GM19397 (cell line): ENCODE measurements at regions not wholly inside any gene's neighbourhood (a gene's known extent, or its start where the extent isn't known, plus 50 kb on each side); places are given as distances from the start of the nearest gene placed in this dataset.

Experiments
- ATAC-seq: cut with Tn5 transposase; IDR thresholded peaks from one replicate; pipeline ENCODE4 v1.9.1; 2021; ENCODE audit warnings: mild to moderate bottlenecking, moderate library complexity; ENCODE audit not compliant: unreplicated experiment

DNA sequence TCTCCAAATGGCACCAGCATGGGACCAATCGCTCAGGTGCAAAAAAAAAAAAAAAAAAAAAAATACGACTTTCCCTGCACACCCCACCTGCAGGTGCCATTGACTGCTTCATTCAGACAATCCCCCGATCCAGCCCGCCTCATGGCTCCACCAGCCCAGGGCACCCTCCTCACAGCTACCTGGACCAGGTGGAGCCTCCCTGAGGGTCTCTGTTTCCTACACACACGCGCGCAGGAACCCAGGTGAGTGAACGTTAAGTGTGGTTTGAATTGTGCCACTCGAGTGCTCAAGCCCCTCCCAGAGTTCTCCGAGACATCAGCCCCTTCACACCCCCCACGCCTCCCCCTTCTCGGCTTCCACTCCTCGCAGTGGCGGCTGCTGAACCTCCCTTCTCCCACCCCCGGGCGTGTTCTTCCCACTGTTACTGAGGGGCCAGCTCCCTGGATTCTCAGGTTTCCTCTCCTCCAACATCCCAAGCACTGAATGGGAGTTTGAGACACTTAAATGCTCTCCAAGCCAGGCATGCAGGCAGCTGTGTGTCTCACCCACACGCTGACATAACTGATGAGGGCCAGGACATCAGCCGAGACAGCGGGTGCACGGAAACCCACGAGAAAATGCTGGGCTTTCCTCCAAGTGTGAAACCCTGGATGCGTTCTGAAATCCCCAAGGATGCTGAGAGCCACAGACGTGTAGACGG, 88.8 kb upstream of the SNTG2 start:
- ATAC-seq, result no peak

DNA sequence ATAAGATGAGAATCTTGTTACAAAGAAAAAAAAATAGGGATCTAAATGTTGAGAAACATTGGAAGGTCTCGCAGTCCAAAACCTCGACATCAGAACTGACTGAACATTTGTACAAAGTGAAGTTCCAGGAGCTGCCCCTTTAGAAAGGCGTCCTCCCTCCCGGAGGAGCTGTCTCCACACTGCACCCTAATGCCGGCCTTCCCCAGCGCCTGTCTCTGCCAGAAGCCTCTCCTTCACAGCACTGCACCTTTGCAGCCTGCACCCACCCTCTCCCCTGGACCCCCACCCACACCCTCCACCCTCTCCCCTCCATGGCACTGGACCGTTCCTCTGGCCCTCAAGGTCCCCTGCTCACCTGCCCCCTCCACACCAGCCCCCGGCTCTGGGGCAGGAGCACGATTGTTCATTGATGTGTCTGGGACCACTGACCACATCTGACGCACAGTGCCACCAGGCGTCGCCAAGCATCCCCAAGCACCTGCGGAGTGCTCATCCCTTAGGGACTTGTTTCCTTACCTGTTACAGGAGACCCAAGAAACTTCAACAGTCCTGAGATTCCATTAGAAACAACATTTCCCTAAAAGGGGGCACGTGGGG, 90.3 kb upstream of the SNTG2 start:
- no peak for ATAC-seq

DNA sequence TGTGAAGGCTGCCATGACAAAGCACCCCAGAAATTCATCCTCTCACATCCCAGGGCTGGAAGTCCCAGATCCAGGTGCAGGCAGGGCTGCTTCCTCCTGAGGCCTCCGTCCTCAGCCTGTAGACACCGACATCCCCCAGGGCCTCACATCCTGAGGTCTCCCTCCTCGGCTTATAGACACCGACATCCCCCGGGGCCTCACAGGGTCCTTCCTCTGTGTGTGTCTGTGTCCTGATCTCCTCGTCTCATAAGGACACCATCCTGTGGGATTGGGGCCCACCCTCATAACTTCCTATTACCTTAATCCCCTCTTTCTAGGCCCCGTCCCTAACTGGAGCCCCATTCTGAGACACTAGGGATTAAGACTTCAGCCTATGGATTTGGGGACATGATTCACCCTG, 92.0 kb upstream of the SNTG2 start:
- no peak for ATAC-seq

DNA sequence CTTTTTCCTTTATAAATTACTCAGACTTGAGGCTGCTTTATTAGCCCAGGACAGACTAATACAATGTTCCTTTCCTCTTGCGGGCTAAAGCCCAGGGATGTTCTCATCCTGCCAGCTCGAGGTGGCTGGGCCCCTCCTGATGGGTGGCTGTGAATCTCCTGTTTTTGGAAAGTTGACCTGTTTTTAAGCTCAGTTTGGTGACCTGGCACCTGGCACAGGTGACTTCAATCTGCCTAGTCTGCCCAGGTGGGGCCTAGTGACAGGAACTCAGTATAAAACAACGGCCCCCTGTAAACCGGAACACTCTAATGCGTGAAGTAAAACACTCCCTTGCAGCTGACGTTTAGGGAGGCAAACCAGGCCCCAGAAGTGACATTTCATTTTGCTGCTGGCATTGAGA, 92.7 kb upstream of the SNTG2 start:
- no peak for ATAC-seq

DNA sequence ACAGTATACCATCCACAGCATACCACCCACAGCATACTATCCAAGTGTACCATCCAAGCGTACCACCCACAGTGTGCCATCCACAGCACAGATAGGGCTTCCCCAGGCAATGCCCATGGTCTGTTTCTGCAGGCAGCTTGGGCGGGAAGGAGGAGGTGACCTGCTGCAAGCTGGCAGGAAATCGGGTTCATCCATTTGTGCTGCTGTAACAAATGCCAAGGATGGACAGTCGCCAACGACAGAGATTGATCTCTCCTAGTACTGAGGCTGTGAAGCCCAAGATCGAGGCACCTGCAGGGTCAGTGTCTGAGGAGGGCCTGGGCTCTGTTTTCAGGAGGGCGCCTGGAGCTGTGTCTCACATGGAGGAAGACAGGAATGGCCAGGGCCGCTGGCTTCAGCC, 93.6 kb upstream of the SNTG2 start:
- no peak for ATAC-seq

DNA sequence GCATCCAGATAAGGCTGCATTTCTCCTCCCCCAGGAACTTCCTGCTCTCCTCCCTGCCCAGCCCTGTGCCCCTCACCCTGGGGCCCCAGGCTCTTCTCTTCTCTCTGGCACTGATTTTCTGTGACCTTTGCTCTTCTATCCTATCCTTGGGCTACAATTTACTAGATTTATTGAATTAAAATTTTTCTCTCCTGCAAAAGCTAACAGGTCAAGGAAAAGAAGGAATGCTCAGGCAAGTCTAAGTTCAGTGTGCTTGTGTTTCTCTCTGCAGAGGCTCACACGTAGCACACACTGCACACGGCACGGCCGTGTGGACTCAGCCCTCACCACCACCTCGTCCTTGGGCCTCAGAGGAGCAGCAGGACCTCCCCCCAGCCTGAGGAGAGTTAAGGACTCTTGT, 94.2 kb upstream of the SNTG2 start:
- ATAC-seq, result no peak

DNA sequence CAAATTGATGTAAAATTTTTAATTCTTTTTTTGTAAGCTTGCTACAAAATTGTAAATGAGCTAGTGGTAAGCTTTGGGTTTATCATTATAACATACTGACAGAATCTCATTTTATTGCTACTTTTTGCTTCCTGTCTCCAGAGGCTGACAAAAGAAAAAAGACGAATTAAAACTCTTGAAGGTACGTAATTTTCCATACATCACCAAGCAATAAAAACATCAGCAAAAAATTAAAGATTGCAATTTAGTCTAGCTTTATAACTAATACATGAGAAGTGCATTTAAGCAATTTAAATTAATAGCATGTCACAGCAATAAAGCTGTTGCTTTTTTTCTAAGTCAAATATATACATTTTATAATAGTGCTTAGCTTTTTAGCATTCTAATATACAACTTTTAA, 94.6 kb upstream of the SNTG2 start:
- ATAC-seq, result no peak

DNA sequence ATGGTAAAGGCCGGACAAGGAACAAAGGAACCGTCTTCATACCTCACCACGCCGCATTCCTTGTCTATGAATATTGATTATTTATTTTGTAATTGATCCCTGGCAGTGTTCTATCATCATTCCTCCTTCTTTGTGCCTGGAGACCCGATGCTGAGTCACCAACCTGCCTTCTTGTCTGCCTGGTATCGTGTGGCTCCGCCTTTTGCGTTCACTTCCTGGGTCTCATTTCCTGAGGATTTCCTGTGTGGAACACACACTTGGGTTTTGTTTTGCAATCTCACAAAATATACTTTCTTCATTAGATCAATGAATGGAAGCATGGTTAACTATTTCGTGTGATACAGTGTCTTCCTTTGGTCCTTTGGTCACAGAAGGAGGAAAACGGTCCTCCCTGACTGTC, 95.5 kb upstream of the SNTG2 start:
- no peak for ATAC-seq

DNA sequence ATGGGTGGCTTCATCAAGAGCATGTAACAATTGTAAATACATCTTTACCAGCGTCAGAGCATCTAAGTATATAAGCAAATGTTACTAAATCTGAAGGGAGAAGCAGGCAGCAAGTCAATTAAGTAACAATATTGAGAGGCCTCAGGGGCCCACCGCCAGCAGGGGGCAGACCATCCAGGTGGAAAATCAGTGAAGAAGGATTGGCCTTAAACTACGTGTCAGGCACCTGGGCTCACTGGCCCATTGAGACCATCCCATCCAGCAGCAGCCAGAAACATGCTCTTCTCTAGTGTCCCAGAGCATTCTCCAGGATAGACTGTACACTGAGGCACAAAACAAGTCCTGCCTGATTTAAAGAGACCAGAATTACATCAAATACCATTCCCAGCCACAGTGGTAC, 96.2 kb upstream of the SNTG2 start:
- no peak for ATAC-seq

DNA sequence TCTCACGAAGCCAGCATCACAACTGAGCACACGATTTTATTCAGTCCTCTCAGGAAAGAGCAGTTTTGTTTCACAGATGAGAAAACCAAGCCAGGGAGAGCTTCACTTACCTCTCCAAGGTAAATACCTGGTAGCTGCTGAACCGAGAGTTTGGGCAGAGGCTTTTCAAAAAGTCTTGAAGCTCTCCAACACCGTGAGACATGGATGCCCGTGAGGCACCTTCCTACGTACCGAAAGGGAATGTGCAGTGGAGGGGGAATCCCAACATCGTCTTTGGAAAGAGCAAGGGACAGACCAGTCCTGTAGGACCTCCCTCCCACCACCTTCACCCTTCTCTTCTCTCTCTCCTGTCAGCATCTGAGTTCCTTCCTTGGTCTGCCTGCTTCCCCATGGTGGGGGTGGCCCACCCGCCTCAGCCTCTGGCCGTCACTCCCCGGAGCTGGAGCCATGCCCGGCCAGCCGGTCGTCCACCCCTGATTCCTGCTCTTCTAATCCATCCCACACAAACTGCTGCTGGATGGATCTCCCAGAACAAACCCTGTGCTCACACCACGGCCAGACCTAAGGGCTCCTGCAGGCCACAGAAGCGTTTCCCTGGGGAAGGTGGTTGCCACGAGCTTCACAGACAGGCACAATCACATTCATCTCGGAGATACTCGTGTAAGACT, 97.3 kb upstream of the SNTG2 start:
- no peak for ATAC-seq

DNA sequence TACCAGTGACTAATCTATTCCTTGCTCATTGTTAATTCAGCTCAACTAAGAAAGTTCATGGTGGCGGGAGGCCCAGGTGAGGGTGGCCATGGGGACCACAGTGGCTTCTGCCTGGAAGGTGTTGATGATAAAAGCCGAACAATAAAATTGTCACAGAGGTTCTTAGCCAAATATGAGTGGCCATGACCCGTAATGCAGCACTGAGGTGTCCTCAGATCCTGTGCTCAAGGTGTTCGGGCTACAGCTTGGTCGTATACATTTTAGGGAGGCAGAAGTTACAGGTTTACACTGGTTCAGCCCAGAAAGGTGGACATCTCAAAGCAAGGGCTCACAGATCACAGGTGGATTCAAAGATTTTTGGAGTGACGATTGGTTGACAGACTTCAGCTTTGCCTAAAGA, 98.5 kb upstream of the SNTG2 start:
- ATAC-seq, result no peak

DNA sequence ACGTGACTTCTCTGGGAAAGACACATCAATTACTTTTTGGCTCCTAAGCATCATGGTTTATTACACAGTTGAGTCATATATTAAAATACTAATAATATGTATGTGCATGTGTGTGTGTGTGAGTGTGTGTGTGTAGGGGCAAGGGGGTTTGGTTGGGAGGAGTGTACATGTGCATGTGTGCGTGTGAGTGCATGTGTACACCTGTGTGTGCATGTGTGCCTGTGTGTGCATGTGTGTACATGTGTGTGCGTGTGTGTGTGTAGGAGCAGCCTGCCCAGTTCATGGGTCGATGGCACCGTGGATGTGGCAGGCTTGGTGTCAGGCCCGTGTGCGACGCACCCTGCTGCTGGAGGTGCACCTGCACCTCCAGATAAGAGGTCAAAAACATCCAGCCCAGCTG, 99.0 kb upstream of the SNTG2 start:
- no peak for ATAC-seq

DNA sequence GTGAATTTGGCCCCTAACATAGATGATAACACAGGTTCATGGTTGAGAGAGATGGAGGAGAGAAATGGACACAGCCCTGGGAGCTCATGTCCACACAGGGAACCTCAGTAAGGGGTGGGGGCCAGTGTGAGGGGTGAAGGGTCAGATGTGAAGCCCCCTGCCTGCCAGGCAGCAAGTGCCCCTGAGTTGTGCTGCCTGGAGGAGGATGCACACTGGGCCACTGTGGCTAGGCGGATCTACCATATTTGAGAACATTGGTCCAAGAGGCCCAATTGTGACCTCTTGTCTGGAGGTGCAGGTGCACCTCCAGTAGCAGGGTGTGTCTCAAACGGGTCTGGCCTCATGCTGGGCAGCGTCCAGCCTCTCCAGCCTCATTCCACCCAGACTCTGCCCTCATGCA, 99.6 kb upstream of the SNTG2 start:
- no peak for ATAC-seq

DNA sequence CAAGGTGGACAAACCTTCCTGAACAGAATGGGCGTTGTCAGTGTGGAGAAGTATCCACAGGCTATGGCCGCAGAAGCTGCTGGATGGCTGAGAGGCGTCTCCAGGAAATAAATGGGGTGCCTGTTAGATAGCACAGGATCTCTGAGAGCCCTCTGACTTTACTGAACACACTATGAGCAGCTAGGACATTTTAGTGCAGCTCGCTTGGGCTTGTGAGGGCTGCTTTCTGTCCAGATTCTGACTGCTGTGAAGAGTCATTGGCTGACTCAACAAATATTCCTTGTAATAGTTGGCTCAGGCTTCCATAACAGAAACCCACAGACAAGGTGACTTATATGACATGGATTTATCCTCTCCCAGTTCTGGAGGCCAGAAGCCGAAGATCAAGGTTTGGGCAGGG, 100.2 kb upstream of the SNTG2 start:
- no peak for ATAC-seq

DNA sequence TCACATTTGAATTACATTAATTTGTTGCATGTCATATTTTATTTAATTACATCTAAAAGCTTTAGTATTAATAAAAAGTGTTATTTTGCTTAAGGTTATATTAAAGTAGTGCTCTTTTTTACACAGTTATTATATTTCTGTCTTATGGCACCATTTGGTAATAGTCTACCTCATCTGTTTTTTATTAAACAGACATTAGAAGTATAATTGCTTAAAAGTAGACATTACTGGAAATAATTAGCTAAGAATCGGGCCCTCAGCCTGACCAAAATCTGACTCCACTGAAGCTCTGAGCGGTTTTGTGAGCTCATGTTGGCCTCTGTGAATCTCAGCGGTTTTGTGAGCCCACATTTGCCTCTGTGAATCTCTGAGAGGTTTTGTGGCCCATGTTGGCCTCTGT, 102.5 kb upstream of the SNTG2 start:
- ATAC-seq, result no peak

DNA sequence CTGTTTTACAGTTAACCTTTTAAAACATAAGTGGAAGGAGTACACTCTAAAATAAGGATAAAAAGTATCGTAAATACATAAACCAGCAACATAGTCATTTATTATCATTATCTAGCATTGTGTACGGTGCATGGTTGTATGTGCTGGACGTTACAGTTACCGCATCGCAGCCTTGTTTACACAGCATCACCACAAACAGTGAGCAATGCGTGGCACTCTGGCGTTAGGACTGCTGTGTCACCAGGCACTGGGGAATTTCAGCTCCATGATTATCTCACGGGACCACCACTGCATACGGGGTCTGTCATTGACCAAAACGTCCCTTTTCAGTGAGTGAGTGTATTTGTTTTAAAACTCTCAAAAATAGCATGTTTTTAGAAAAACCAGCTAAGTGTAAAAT, 103.0 kb upstream of the SNTG2 start:
- no peak for ATAC-seq

DNA sequence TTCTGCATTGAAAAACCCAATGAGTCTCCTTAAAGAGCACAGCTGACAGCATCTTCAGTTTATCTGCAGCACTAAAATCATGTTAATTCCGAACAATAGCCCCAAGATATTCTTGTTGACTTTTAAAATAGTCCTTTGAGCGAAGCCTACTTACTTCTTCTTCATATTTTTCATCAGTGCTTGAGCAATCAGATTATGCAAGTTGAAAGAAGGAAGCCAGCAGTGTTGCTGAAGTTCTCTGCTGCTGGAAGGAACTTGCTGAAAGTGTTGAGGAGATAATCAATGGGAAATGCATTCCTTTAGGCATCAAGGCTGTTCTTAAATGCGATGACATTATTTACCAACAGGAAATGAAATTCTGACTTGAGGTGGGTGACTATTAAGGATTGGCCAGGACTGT, 105.9 kb upstream of the SNTG2 start:
- no peak for ATAC-seq

DNA sequence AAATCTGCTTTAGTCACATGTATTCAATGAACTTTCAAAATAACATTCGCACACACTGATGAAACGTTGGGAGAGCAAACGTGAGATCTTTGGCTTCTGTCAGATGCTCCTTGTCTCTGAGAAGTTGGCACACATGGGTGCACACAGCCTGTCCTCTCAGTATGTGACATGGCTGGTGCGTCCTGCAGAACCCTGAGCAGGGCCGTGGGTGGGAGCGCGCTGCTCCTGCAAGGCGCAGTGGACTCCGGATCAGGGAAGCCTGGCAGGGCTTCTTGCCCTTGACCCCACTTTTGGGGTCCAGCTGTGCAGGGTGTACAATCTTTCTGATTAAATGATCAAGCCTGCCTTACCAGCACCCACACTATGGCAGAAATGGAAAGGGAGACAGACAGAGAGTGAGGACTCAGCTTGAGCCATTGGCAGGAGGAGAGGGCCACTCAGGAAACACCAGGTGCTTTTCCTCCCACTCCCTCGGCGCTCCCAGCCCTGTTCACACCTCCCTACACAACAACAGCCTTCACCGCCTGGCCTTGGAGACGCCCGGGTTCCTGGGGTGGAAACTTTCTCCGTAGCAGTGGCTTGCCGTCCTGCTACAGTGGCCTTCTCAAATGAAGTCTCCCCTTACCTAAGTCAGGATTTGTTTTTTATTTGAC, 108.4 kb upstream of the SNTG2 start:
- ATAC-seq, result no peak

DNA sequence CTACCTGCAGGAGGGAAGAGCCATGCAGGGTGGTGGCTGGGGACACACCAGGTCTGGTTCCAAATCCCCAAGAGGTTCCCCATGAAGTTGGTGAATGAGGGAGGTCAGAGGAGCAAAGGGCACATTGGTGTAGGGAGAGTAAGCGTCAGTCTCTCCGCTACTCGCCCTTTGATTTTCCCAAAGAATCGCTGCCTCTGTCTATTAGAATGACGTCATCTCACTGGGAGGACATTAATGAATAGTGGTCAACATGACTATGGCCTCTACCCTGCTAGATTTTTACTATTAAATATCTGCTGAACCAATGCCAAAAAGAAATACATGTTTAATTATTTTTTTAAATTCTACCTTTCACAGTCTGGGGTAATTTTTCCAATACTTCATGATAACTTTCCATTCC, 109.6 kb upstream of the SNTG2 start:
- ATAC-seq, result no peak

DNA sequence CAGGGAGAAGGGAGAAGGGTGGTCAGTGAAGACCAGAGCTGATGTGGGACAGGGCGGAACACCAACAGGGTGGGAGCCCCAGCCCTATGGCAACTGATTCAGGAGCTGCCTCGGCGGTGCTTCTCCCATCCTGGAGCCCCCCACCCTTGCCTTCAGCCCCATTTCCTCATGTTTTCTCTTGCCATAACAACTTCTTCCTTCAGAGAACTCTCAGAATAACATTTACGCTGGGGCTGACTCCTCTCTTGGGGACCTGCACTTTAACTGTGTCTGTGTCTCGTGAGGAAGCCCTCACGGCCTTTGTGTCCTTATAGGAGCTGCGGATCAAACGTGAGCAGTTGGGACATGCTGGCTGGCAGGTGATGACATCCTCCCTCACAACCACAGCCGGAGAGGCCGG, 116.4 kb upstream of the SNTG2 start:
- ATAC-seq, result no peak

DNA sequence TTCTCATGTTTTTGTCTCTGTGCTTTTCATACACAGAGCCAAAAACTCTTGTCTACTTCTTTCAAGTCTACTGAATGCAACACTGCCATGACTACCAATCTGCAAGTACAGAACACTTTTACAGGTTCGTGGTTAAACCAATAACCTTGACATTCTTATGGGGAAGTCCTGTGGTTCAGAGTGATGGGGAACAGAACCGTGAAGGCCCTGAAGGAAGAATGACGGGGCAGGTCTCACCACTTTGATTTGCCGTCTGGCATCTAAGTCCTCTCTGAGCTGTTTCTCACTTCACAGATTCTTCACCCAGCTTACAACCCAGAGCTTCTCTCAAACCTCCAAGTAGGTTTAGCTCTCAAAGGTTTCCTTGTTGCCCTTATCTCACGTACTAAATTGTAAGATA, 117.5 kb upstream of the SNTG2 start:
- ATAC-seq, result peak; percentile 45

DNA sequence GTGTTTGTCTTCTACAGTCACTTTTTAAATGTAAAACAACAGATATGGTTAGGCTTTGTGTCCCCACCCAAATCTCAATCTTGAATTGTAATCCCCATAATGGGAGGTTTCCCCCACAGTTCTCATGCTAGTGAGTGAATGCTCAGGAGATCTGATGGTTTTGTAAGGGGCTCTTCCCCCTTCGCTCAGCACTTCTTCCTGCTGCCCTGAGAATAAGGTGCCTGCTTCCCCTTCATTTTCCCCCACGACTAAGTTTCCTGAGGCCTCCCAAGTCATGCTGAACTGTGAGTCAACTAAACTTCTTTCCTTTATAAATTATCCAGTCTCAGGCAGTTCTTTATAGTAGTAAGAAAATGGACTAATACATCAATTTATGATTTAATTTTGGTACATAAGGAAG, 118.0 kb upstream of the SNTG2 start:
- ATAC-seq, result no peak
